ENCODE measurements at regions not wholly inside any gene's neighbourhood (a gene's known extent, or its start where the extent isn't known, plus 50 kb on each side); places are given as distances from the start of the nearest gene placed in this dataset.
"Not testable (repeated sequence)": the region's sequence is repeated elsewhere in the genome, so short reads cannot be mapped to it uniquely, and the experiment has no call there.

- not testable (repeated sequence) for TF ChIP-seq ZFX (IDR thresholded peaks at IDR 0.05; ENCODE audit: borderline replicate concordance)
- 0 out of 2 replicates have a peak, but pooled peaks have one; percentile 5 for TF ChIP-seq CTCF (IDR thresholded peaks at IDR 0.05)
Measured at GRCh38 chr18:15197338-15198115, 449.6 kb downstream of the ANKRD30B start.
